ENCODE measurements at regions not wholly inside any gene's neighbourhood (a gene's known extent, or its start where the extent isn't known, plus 50 kb on each side); places are given as distances from the start of the nearest gene placed in this dataset.

GRCh38 chr12:33602515-33602914 is 162.9 kb upstream of the SYT10 start:
- H3K4me3 ChIP-seq, result no peak overlapping the region
- TF ChIP-seq POLR2A (IDR thresholded peaks at IDR 0.05) (no peak), POLR2AphosphoS5 (IDR thresholded peaks at IDR 0.05) (no peak), CTCF (IDR thresholded peaks at IDR 0.05) (no peak)
- no peak overlapping the region for H3K27ac ChIP-seq
- H3K4me1 ChIP-seq, result no peaks in the 10 kb centered on the region
- no peaks in the 10 kb centered on the region for H3K27me3 ChIP-seq
- H3K36me3 ChIP-seq, result no peaks in the 10 kb centered on the region
- intact Hi-C loops (cut with DNase I; ENCODE audit: low total_unique reads), result no loop called here
- H3K9me3 ChIP-seq, result no peaks in the 10 kb centered on the region
- no peak for DNase-seq (ENCODE audit: low spot score in 2 of 2)

GRCh38 chr12:33605757-33606156 is 166.1 kb upstream of the SYT10 start:
- intact Hi-C loops (cut with DNase I; ENCODE audit: low total_unique reads), result no loop called here
- Histone ChIP-seq H3K4me1 (no peaks in the 10 kb centered on the region), H3K27ac (no peak overlapping the region), H3K36me3 (no peaks in the 10 kb centered on the region), H3K27me3 (no peaks in the 10 kb centered on the region), H3K9me3 (no peaks in the 10 kb centered on the region), H3K4me3 (no peak overlapping the region)
- DNase-seq (ENCODE audit: low spot score in 2 of 2), result no peak
- TF ChIP-seq POLR2A (IDR thresholded peaks at IDR 0.05) (no peak), CTCF (IDR thresholded peaks at IDR 0.05) (peak in 1 of 3 donors; percentile 20)

- TF ChIP-seq CTCF (IDR thresholded peaks at IDR 0.05) (no peak), POLR2AphosphoS5 (IDR thresholded peaks at IDR 0.05) (no peak), POLR2A (IDR thresholded peaks at IDR 0.05) (no peak)
- intact Hi-C loops (cut with DNase I; ENCODE audit: low total_unique reads), result no loop called here
- Histone ChIP-seq H3K9me3 (no peaks in the 10 kb centered on the region), H3K4me1 (no peaks in the 10 kb centered on the region), H3K27me3 (no peaks in the 10 kb centered on the region), H3K36me3 (no peaks in the 10 kb centered on the region), H3K4me3 (no peak overlapping the region), H3K27ac (no peak overlapping the region)
- no peak for DNase-seq (ENCODE audit: low spot score in 2 of 2)
Observed at GRCh38 chr12:33609910-33610309, 170.3 kb upstream of the SYT10 start.

DNA sequence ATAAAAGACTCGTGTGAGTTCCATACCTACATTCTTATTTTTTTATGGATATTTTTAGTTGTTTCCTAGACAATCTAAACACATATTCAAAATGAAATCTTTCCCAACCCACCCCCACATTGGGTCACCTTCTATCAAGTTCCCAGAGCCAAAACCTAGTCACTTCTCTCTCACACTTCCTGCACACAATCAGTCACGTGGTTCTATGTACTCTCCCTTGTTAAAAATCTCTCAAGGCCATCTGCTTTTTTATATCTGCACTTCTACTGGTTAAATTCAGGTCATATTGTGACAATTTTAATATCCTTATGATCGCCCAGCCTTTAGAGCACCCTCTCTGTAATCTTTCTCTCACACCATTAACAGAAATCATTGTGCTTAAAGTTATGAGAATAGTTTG is 175.0 kb upstream of the SYT10 start:
- H3K9me3 ChIP-seq, result peaks cover 11 to 23% of the 10 kb centered on the region in 2 donors
- no peak for TF ChIP-seq CTCF (IDR thresholded peaks at IDR 0.05)
- TF ChIP-seq POLR2AphosphoS5 (IDR thresholded peaks at IDR 0.05), result no peak
- no peak for TF ChIP-seq POLR2A (IDR thresholded peaks at IDR 0.05)
- no peak overlapping the region for H3K27ac ChIP-seq
- H3K36me3 ChIP-seq, result no peaks in the 10 kb centered on the region
- no peaks in the 10 kb centered on the region for H3K4me1 ChIP-seq
- H3K4me3 ChIP-seq, result no peak overlapping the region
- no peak for DNase-seq (ENCODE audit: low spot score in 2 of 2)
- no peaks in the 10 kb centered on the region for H3K27me3 ChIP-seq
- intact Hi-C loops (cut with DNase I; ENCODE audit: low total_unique reads), result no loop called here

DNA sequence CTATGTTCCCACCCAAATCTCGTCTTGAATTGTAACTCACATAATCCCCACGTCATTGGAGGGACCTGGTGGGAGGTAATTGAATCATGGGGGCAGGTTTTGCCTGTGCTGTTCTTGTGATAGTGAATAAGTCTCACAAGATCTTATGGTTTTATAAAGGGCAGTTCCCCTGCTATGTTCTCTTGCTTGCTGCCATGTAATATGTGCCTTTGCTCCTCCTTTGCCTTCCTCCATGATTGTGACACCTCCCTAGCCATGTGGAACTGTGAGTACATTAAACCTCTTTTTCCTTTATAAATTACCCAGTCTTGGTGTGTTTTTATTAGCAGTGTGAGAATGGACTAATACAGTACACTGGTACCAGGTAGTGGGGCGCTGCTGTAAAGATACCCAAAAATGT is 177.6 kb upstream of the SYT10 start:
- Histone ChIP-seq H3K27ac (no peak overlapping the region), H3K36me3 (no peaks in the 10 kb centered on the region), H3K27me3 (no peaks in the 10 kb centered on the region), H3K9me3 (peaks cover 11 to 23% of the 10 kb centered on the region in 2 donors), H3K4me1 (no peaks in the 10 kb centered on the region), H3K4me3 (no peak overlapping the region)
- intact Hi-C loops (cut with DNase I; ENCODE audit: low total_unique reads), result no loop called here
- DNase-seq (ENCODE audit: low spot score in 2 of 2), result no peak
- TF ChIP-seq CTCF (IDR thresholded peaks at IDR 0.05), result no peak
- TF ChIP-seq POLR2AphosphoS5 (IDR thresholded peaks at IDR 0.05), result no peak
- TF ChIP-seq POLR2A (IDR thresholded peaks at IDR 0.05), result no peak
